K562 (cell line): ENCODE measurements at regions not wholly inside any gene's neighbourhood (a gene's known extent, or its start where the extent isn't known, plus 50 kb on each side); places are given as distances from the start of the nearest gene placed in this dataset.

Experiments
- ADNP ChIP-seq: fragments of 200-800 bp; sonication (Bioruptor generic); IDR thresholded peaks from 2 replicates; pipeline ENCODE4 v1.6.1; 2016; ENCODE audit warnings: missing genetic modification characterization, missing compliant biosample characterization
- ATF6 ChIP-seq: sonication (generic); formaldehyde crosslinking; IDR thresholded peaks from 2 replicates; pipeline ENCODE4 v1.4.0; 2020; ENCODE audit warnings: mild to moderate bottlenecking, missing genetic modification reagents
- DDX20 ChIP-seq: fragments of 450-650 bp; IDR thresholded peaks from 2 replicates; pipeline ENCODE4 v1.6.1; 2016; ENCODE audit warnings: missing genetic modification characterization, low read depth, mild to moderate bottlenecking, missing compliant biosample characterization, moderate library complexity
- DPF2 ChIP-seq: fragments of 450-650 bp; IDR thresholded peaks from 2 replicates; pipeline ENCODE4 v1.6.1; 2016
- E2F5 ChIP-seq: sonication (generic); formaldehyde crosslinking; IDR thresholded peaks from 2 replicates; pipeline ENCODE4 v1.8.0; 2022; ENCODE audit warnings: mild to moderate bottlenecking, missing genetic modification reagents
- ETS2 ChIP-seq: IDR thresholded peaks from 2 replicates; pipeline ENCODE4 v1.6.1; 2016; ENCODE audit warnings: borderline replicate concordance, missing genetic modification characterization, mild to moderate bottlenecking, moderate library complexity, missing compliant biosample characterization; ENCODE audit not compliant: poor library complexity, severe bottlenecking
- HMBOX1 ChIP-seq: sonication (generic); IDR thresholded peaks from 2 replicates; pipeline ENCODE4 v1.6.1; 2016
- MAFK ChIP-seq: IDR thresholded peaks from 2 replicates; pipeline ENCODE4 v1.6.1; 2011; ENCODE audit warnings: low read length, improper control_type of control experiment
- MEIS2 ChIP-seq: fragments of 450-650 bp; IDR thresholded peaks from 2 replicates; pipeline ENCODE4 v1.6.1; 2014; ENCODE audit warnings: mild to moderate bottlenecking; ENCODE audit not compliant: partially characterized antibody
- MTA1 ChIP-seq: fragments of 450-650 bp; IDR thresholded peaks from 2 replicates; pipeline ENCODE4 v1.6.1; 2017; ENCODE audit warnings: borderline replicate concordance
- NFE2 ChIP-seq: IDR thresholded peaks from 2 replicates; pipeline ENCODE4 v1.6.1; 2014; ENCODE audit warnings: antibody characterized with exemption, low read depth
- PML ChIP-seq: IDR thresholded peaks from 2 replicates; pipeline ENCODE4 v1.6.1; 2012; ENCODE audit warnings: low read length, inconsistent platforms
- RBM39 ChIP-seq: fragments of 200-400 bp; formaldehyde crosslinking; optimal IDR thresholded peaks from 2 replicates; pipeline ENCODE3; 2018; ENCODE audit warnings: low read depth, low read length
- SMARCE1 ChIP-seq: fragments of 450-650 bp; IDR thresholded peaks from 2 replicates; pipeline ENCODE4 v1.7.1; 2016; ENCODE audit warnings: mild to moderate bottlenecking
- SNAPC5 ChIP-seq: fragments of 250-450 bp; sonication (Bioruptor Pico); IDR thresholded peaks from 2 replicates; pipeline ENCODE4 v1.8.0; 2021; ENCODE audit warnings: moderate library complexity, mild to moderate bottlenecking, inconsistent platforms
- SPI1 ChIP-seq: IDR thresholded peaks from 2 replicates; pipeline ENCODE4 v1.6.1; 2011; ENCODE audit warnings: low read depth, low read length, control low read depth, borderline replicate concordance
- TAF7 ChIP-seq: fragments of 450-650 bp; IDR thresholded peaks from 2 replicates; pipeline ENCODE4 v1.6.1; 2016; ENCODE audit warnings: missing genetic modification characterization, missing compliant biosample characterization
- TEAD4 ChIP-seq, 2 experiments: sonication (generic) in 1 of 2; formaldehyde crosslinking in 1 of 2; IDR thresholded peaks; 2 replicates each; pipeline versions ENCODE4 v1.6.1 to v1.8.0; 2012 to 2022; ENCODE audit warnings: borderline replicate concordance in 1 of 2, inconsistent platforms in 1 of 2, low read length in 1 of 2, mild to moderate bottlenecking in 1 of 2, missing genetic modification reagents in 1 of 2
- USF2 ChIP-seq: sonication (generic); formaldehyde crosslinking; IDR thresholded peaks from 2 replicates; pipeline ENCODE4 v1.5.0; 2020; ENCODE audit warnings: missing genetic modification reagents
- ZMIZ1 ChIP-seq, 2 experiments: fragments of 150-350 bp in 1 of 2; IDR thresholded peaks; 2 replicates each; pipeline ENCODE4 v1.6.1; 2012 to 2016; ENCODE audit warnings: low read depth in 2 of 2, low read length in 2 of 2, mild to moderate bottlenecking in 1 of 2, moderate library complexity in 1 of 2
- ZNF316 ChIP-seq: fragments of 450-650 bp; IDR thresholded peaks from 2 replicates; pipeline ENCODE4 v1.6.1; 2016

GRCh38 chr7:18175801-18176450, 148.3 kb upstream of the PRPS1L1 start (continued):
- TF ChIP-seq DDX20 (tag) (no peak), E2F5 (CRISPR knock-in tag) (no peak), MEIS2 (peak; percentile 80), ADNP (no peak), DPF2 (peak; percentile 81; the same call in 1 of the 2 replicates), USF2 (CRISPR knock-in tag) (no peak), ZMIZ1 (IDR thresholded peaks at IDR 0.05; ENCODE audit: low read depth in 2 of 2, low read length in 2 of 2) (no peak), TAF7 (no peak), HMBOX1 (no peak), ATF6 (CRISPR knock-in tag) (no peak), ETS2 (tag) (no peak), ZNF316 (peak; percentile 89), NFE2 (peak; percentile 85), SPI1 (no peak), SMARCE1 (peak; percentile 85), MAFK (peak; percentile 28; the same call in 1 of the 2 replicates), RBM39 (no peak), SNAPC5 (no peak), TEAD4 (IDR thresholded peaks at IDR 0.05; ENCODE audit: low read length) (peak; percentile 54), TEAD4 (CRISPR knock-in tag; IDR thresholded peaks at IDR 0.05; ENCODE audit: borderline replicate concordance) (no peak), MTA1 (no peak), PML (peak; percentile 43; the same call in 1 of the 2 replicates)
